Cardiac muscle cell (in vitro differentiated cells and primary cell): ENCODE measurements at regions not wholly inside any gene's neighbourhood (a gene's known extent, or its start where the extent isn't known, plus 50 kb on each side); places are given as distances from the start of the nearest gene placed in this dataset.
A peak's percentile ranks its signal among the peaks of the same experiment; 100 is the strongest.

ENCODE experiments used
- DNase-seq, 2 donors: peaks; one replicate each; pipeline versions ENCODE4 v3.0.0 to v3.0.0-alpha.2; 2010 to 2017; ENCODE audit warnings: low read depth in 1 of 2, low spot score in 1 of 2
- H3K27ac ChIP-seq: fragments of 200-600 bp; sonication (generic); 2 replicates; pipeline ENCODE4 v1.5.1; 2016
- H3K27me3 ChIP-seq: fragments of 200-600 bp; sonication (generic); 2 replicates; pipeline ENCODE4 v1.6.0; 2016; ENCODE audit warnings: control low read depth
- H3K36me3 ChIP-seq: fragments of 200-600 bp; sonication (generic); 2 replicates; pipeline ENCODE4 v1.5.1; 2016; ENCODE audit warnings: control low read depth
- H3K4me1 ChIP-seq: fragments of 200-600 bp; sonication (generic); 2 replicates; pipeline ENCODE4 v1.8.1; 2017; ENCODE audit warnings: low read depth, mild to moderate bottlenecking, mixed run types
- H3K4me3 ChIP-seq: fragments of 200-600 bp; sonication (generic); 2 replicates; pipeline ENCODE4 v1.5.1; 2016; ENCODE audit warnings: mild to moderate bottlenecking
- H3K9me3 ChIP-seq: fragments of 200-600 bp; sonication (generic); 2 replicates; pipeline ENCODE4 v1.5.1; 2017; ENCODE audit warnings: low read depth, mild to moderate bottlenecking, control low read depth
- CTCF ChIP-seq: IDR thresholded peaks from 2 replicates; pipeline ENCODE4 v1.5.1; 2012; ENCODE audit warnings: low read depth, mild to moderate bottlenecking, low read length

- no peaks in the 10 kb centered on the region for H3K36me3 ChIP-seq
- H3K4me1 ChIP-seq: peaks cover 40% of the 10 kb centered on the region
- DNase-seq: peak in 1 of 2 donors; percentile 28
- no peak for TF ChIP-seq CTCF
- H3K27ac ChIP-seq: no peak overlapping the region
- H3K27me3 ChIP-seq: no peaks in the 10 kb centered on the region
- H3K4me3 ChIP-seq: no peak overlapping the region
- H3K9me3 ChIP-seq: no peaks in the 10 kb centered on the region
These were observed 161.1 kb downstream of the NUP210 start for GRCh38 chr3:13258986-13259514.

GRCh38 chr3:13258280-13258679 is 161.8 kb downstream of the NUP210 start:
- DNase-seq: no peak
- no peak overlapping the region for H3K27ac ChIP-seq
- no peaks in the 10 kb centered on the region for H3K9me3 ChIP-seq
- H3K27me3 ChIP-seq: no peaks in the 10 kb centered on the region
- H3K4me1 ChIP-seq: peaks cover 37% of the 10 kb centered on the region
- no peaks in the 10 kb centered on the region for H3K36me3 ChIP-seq
- H3K4me3 ChIP-seq: no peak overlapping the region
- no peak for TF ChIP-seq CTCF

GRCh38 chr3:13257666-13258065 is 162.5 kb downstream of the NUP210 start:
- no peaks in the 10 kb centered on the region for H3K9me3 ChIP-seq
- no peak for TF ChIP-seq CTCF
- no peaks in the 10 kb centered on the region for H3K27me3 ChIP-seq
- peaks cover 37% of the 10 kb centered on the region for H3K4me1 ChIP-seq
- no peaks in the 10 kb centered on the region for H3K36me3 ChIP-seq
- H3K4me3 ChIP-seq: no peak overlapping the region
- no peak overlapping the region for H3K27ac ChIP-seq
- DNase-seq: no peak

- Histone ChIP-seq H3K36me3 (no peaks in the 10 kb centered on the region), H3K4me1 (peaks cover 35% of the 10 kb centered on the region), H3K4me3 (no peak overlapping the region), H3K9me3 (no peaks in the 10 kb centered on the region), H3K27ac (no peak overlapping the region), H3K27me3 (no peaks in the 10 kb centered on the region)
- DNase-seq: no peak
- TF ChIP-seq CTCF: no peak
These were observed 163.3 kb downstream of the NUP210 start for GRCh38 chr3:13256845-13257244.

GRCh38 chr3:13254028-13254951 is 165.8 kb downstream of the NUP210 start:
- no peak for DNase-seq
- Histone ChIP-seq H3K27ac (no peak overlapping the region), H3K4me1 (peaks cover 10% of the 10 kb centered on the region), H3K4me3 (no peak overlapping the region), H3K9me3 (no peaks in the 10 kb centered on the region), H3K27me3 (no peaks in the 10 kb centered on the region), H3K36me3 (no peaks in the 10 kb centered on the region)
- TF ChIP-seq CTCF: no peak
